Endothelial cell of umbilical vein (primary cell): ENCODE measurements at regions not wholly inside any gene's neighbourhood (a gene's known extent, or its start where the extent isn't known, plus 50 kb on each side); places are given as distances from the start of the nearest gene placed in this dataset.

Experiments used
- EZH2 ChIP-seq: IDR thresholded peaks from 2 replicates; pipeline ENCODE4 v1.6.1; 2012; ENCODE audit warnings: borderline replicate concordance, low read depth, mild to moderate bottlenecking, moderate library complexity, low read length, inconsistent platforms; ENCODE audit not compliant: severe bottlenecking
- FOS ChIP-seq: IDR thresholded peaks from 2 replicates; pipeline ENCODE4 v1.6.1; 2011; ENCODE audit warnings: mild to moderate bottlenecking, low read length, moderate library complexity, borderline replicate concordance; ENCODE audit not compliant: insufficient read depth
- GATA2 ChIP-seq: IDR thresholded peaks from 2 replicates; pipeline ENCODE4 v1.7.0; 2011; ENCODE audit warnings: low read depth, mild to moderate bottlenecking, moderate library complexity, mixed read lengths, low read length; ENCODE audit not compliant: insufficient read length, insufficient read depth
- MAX ChIP-seq: IDR thresholded peaks from 2 replicates; pipeline ENCODE4 v1.6.1; 2011; ENCODE audit not compliant: insufficient read depth, insufficient read length
- MYC ChIP-seq: IDR thresholded peaks from one replicate; pipeline ENCODE4 v1.6.1; 2011; ENCODE audit warnings: mild to moderate bottlenecking, low read depth, low read length
- POLR2A ChIP-seq: IDR thresholded peaks from 2 replicates; pipeline ENCODE4 v1.6.1; 2012; ENCODE audit warnings: low read depth, mild to moderate bottlenecking, control low read depth, low read length
- POLR2AphosphoS5 ChIP-seq: IDR thresholded peaks from 2 replicates; pipeline ENCODE4 v1.6.1; 2012; ENCODE audit warnings: low read depth, mild to moderate bottlenecking, control low read depth, low read length, moderate library complexity; ENCODE audit not compliant: insufficient read depth
- TF ChIP-seq, protein P1 (sequence below), 2 donors: IDR thresholded peaks; 1 replicate in 1 of 2; 2 replicates in 1 of 2; pipeline ENCODE4 v1.5.1; 2011; ENCODE audit warnings: low read length in 2 of 2, mild to moderate bottlenecking in 2 of 2, moderate library complexity in 2 of 2, control low read depth in 1 of 2, inconsistent platforms in 1 of 2, low read depth in 1 of 2; ENCODE audit not compliant: insufficient read depth in 1 of 2; ENCODE audit errors: extremely low read depth in 1 of 2

GRCh38 chr4:115629270-115629669, 515.9 kb upstream of the NDST4 start:
- no peak for TF ChIP-seq MYC
- TF ChIP-seq, protein P1, sequence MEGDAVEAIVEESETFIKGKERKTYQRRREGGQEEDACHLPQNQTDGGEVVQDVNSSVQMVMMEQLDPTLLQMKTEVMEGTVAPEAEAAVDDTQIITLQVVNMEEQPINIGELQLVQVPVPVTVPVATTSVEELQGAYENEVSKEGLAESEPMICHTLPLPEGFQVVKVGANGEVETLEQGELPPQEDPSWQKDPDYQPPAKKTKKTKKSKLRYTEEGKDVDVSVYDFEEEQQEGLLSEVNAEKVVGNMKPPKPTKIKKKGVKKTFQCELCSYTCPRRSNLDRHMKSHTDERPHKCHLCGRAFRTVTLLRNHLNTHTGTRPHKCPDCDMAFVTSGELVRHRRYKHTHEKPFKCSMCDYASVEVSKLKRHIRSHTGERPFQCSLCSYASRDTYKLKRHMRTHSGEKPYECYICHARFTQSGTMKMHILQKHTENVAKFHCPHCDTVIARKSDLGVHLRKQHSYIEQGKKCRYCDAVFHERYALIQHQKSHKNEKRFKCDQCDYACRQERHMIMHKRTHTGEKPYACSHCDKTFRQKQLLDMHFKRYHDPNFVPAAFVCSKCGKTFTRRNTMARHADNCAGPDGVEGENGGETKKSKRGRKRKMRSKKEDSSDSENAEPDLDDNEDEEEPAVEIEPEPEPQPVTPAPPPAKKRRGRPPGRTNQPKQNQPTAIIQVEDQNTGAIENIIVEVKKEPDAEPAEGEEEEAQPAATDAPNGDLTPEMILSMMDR (IDR thresholded peaks at IDR 0.05; ENCODE audit: extremely low read depth in 1 of 2, insufficient read depth in 1 of 2, low read depth in 1 of 2, low read length in 2 of 2): no peak
- TF ChIP-seq POLR2AphosphoS5: no peak
- TF ChIP-seq FOS: no peak
- no peak for TF ChIP-seq EZH2
- TF ChIP-seq GATA2: no peak
- no peak for TF ChIP-seq POLR2A
- no peak for TF ChIP-seq MAX
